ENCODE measurements at regions not wholly inside any gene's neighbourhood (a gene's known extent, or its start where the extent isn't known, plus 50 kb on each side); places are given as distances from the start of the nearest gene placed in this dataset.

- Histone ChIP-seq H3K9ac (replicated peaks in 1 of 4; ENCODE audit: extremely low read depth in 1 of 4, low read depth in 3 of 4, low read length in 3 of 4) (no peak overlapping the region), H2BK120ac (replicated peaks; ENCODE audit: low read depth, low read length) (no peak overlapping the region), H4K5ac (ENCODE audit: insufficient read length, low read depth, low read length) (no peak overlapping the region), H3K36me3 (ENCODE audit: control insufficient read depth in 2 of 4, insufficient read depth in 4 of 4, low read length in 3 of 4) (no peaks in the 10 kb centered on the region), H3K79me1 (ENCODE audit: low read depth, low read length) (no peaks in the 10 kb centered on the region), H2BK5ac (ENCODE audit: low read depth, low read length) (no peak overlapping the region), H2AFZ (ENCODE audit: low read length) (no peak overlapping the region), H4K8ac (ENCODE audit: extremely low read depth, insufficient read depth, low read length) (no peak overlapping the region), H3K14ac (ENCODE audit: insufficient read length) (no peak overlapping the region), H3K23ac (ENCODE audit: insufficient read length) (no peak overlapping the region), H3K56ac (replicated peaks; ENCODE audit: insufficient read length, low read depth, low read length) (no peak overlapping the region), H3K27ac (ENCODE audit: low read depth, low read length) (no peak overlapping the region), H4K20me1 (replicated peaks in 1 of 2; ENCODE audit: control insufficient read depth in 1 of 2, insufficient read depth in 2 of 2, low read length in 2 of 2) (no peaks in the 10 kb centered on the region), H2BK15ac (ENCODE audit: low read length) (no peak overlapping the region), H3K79me2 (ENCODE audit: control insufficient read depth in 1 of 2, insufficient read depth in 2 of 2, low read length in 2 of 2) (no peaks in the 10 kb centered on the region), H2BK20ac (ENCODE audit: low read length) (no peak overlapping the region), H3K18ac (ENCODE audit: extremely low read depth, low read length) (no peak overlapping the region), H3K4me3 (ENCODE audit: extremely low read depth in 1 of 4, insufficient read depth in 2 of 4, low read depth in 3 of 4, low read length in 4 of 4) (no peak overlapping the region), H2AK5ac (ENCODE audit: low read depth, low read length) (no peak overlapping the region), H3K4me1 (replicated peaks in 1 of 4; ENCODE audit: control insufficient read depth in 3 of 4, insufficient read depth in 4 of 4, low read length in 3 of 4) (no peaks in the 10 kb centered on the region), H4K91ac (replicated peaks; ENCODE audit: insufficient read length, low read length) (no peak overlapping the region), H2BK12ac (ENCODE audit: low read depth, low read length) (no peak overlapping the region), H3K4me2 (ENCODE audit: insufficient read depth in 1 of 2, low read depth in 2 of 2, low read length in 2 of 2) (no peak overlapping the region), H3K4ac (replicated peaks; ENCODE audit: insufficient read length, low read depth, low read length) (no peak overlapping the region), H3K9me3 (ENCODE audit: insufficient read depth in 2 of 2, low read depth in 1 of 2, low read length in 1 of 2) (peaks cover 4 to 6% of the 10 kb centered on the region in 2 experiments; a peak in 3 of 4 replicates), H3K23me2 (ENCODE audit: low read depth, low read length) (no peaks in the 10 kb centered on the region), H3K27me3 (replicated peaks in 1 of 4; ENCODE audit: control insufficient read depth in 3 of 4, extremely low read depth in 1 of 4, insufficient read depth in 3 of 4, low read length in 3 of 4) (no peaks in the 10 kb centered on the region)
- POLR2A ChIA-PET (ENCODE audit: partially characterized antibody), result no interaction called here
- FAIRE-seq, result no peak
- 85% methylated on average over 4 of the region's 4 CpGs; no CpG with 5 or more reads in 1 of the 2 experiments for WGBS, 2 experiments (ENCODE audit: extremely low coverage in 1 of 2, insufficient coverage in 1 of 2, insufficient read length in 1 of 2, insufficient replicate concordance in 2 of 2, low coverage in 1 of 2, low lambda C conversion rate in 2 of 2, missing lambda C conversion rate in 1 of 2)
- CTCF ChIA-PET (ENCODE audit: partially characterized antibody), result interaction anchor here (0.7 kb wide), 1 partner anchor 1813 kb away, joined by 3 read pairs; no protein-coding TSS in a partner anchor
- no peak for DNase-seq (ENCODE audit: low read depth in 1 of 2, low spot score in 2 of 2)
- TF ChIP-seq YY1 (IDR thresholded peaks at IDR 0.05; ENCODE audit: low read depth, low read length) (no peak), EP300 (IDR thresholded peaks at IDR 0.05; ENCODE audit: borderline replicate concordance in 1 of 2, low read depth in 2 of 2, low read length in 2 of 2) (no peak), PHF8 (conservative IDR thresholded peaks at IDR 0.05; ENCODE audit: low read depth, low read length) (no peak), SAP30 (IDR thresholded peaks at IDR 0.05; ENCODE audit: insufficient read depth, insufficient replicate concordance, low read length) (no peak), TBP (IDR thresholded peaks at IDR 0.05; ENCODE audit: low read depth, low read length) (no peak), NRF1 (IDR thresholded peaks at IDR 0.05; ENCODE audit: low read depth, low read length) (no peak), HDAC6 (IDR thresholded peaks at IDR 0.05; ENCODE audit: low read depth, low read length) (no peak), GABPA (IDR thresholded peaks at IDR 0.05; ENCODE audit: borderline replicate concordance, insufficient read depth, low read length) (no peak), MAX (IDR thresholded peaks at IDR 0.05) (no peak), TCF12 (IDR thresholded peaks at IDR 0.05; ENCODE audit: low read depth, low read length) (no peak), CREB1 (IDR thresholded peaks at IDR 0.05) (no peak), CTBP2 (IDR thresholded peaks at IDR 0.05; ENCODE audit: borderline replicate concordance, insufficient read depth, insufficient read length, low read length) (no peak), SUZ12 (IDR thresholded peaks at IDR 0.05; ENCODE audit: low read length) (no peak), SP4 (IDR thresholded peaks at IDR 0.05; ENCODE audit: low read length) (no peak)
Observed at GRCh38 chr2:223185638-223186037, 133.6 kb downstream of the KCNE4 start.

Measured in H1 (cell line).